Activated T-helper 17 cell treated with anti-CD3 and anti-CD28 coated beads, Interleukin-2, amount 50 U/mL, for 72 hours (primary cell): ENCODE measurements at regions not wholly inside any gene's neighbourhood (a gene's known extent, or its start where the extent isn't known, plus 50 kb on each side); places are given as distances from the start of the nearest gene placed in this dataset.
A peak's percentile ranks its signal among the peaks of the same experiment; 100 is the strongest.
"Not testable (repeated sequence)": the region's sequence is repeated elsewhere in the genome, so short reads cannot be mapped to it uniquely, and the experiment has no call there.

ENCODE experiments used
- ATAC-seq: fragments of 150-1000 bp; cut with Tn5 transposase; replicated peaks from 2 replicates; pipeline ENCODE4 v1.10.0; 2021; ENCODE audit warnings: mild to moderate bottlenecking, moderate library complexity
- H3K27ac Mint-ChIP-seq: one replicate; pipeline ENCODE4 v1.8.0; 2022; ENCODE audit warnings: mixed read lengths
- H3K27me3 Mint-ChIP-seq: one replicate; pipeline ENCODE4 v1.8.0; 2022; ENCODE audit warnings: mixed read lengths
- H3K36me3 Mint-ChIP-seq: one replicate; pipeline ENCODE4 v1.8.0; 2022; ENCODE audit warnings: low read depth, mild to moderate bottlenecking, mixed read lengths
- H3K4me1 Mint-ChIP-seq: one replicate; pipeline ENCODE4 v1.8.0; 2022; ENCODE audit warnings: mixed read lengths
- H3K4me3 Mint-ChIP-seq: one replicate; pipeline ENCODE4 v1.8.0; 2022; ENCODE audit warnings: mild to moderate bottlenecking, mixed read lengths
- H3K9me3 Mint-ChIP-seq: one replicate; pipeline ENCODE4 v1.8.0; 2022; ENCODE audit warnings: mixed read lengths

GRCh38 chr1:112827391-112827790, 112.3 kb upstream of the PPM1J start:
- H3K36me3 Mint-ChIP-seq, H3K4me3 Mint-ChIP-seq, ATAC-seq, H3K9me3 Mint-ChIP-seq, H3K27ac Mint-ChIP-seq, H3K27me3 Mint-ChIP-seq, H3K4me1 Mint-ChIP-seq: not testable (repeated sequence)

DNA sequence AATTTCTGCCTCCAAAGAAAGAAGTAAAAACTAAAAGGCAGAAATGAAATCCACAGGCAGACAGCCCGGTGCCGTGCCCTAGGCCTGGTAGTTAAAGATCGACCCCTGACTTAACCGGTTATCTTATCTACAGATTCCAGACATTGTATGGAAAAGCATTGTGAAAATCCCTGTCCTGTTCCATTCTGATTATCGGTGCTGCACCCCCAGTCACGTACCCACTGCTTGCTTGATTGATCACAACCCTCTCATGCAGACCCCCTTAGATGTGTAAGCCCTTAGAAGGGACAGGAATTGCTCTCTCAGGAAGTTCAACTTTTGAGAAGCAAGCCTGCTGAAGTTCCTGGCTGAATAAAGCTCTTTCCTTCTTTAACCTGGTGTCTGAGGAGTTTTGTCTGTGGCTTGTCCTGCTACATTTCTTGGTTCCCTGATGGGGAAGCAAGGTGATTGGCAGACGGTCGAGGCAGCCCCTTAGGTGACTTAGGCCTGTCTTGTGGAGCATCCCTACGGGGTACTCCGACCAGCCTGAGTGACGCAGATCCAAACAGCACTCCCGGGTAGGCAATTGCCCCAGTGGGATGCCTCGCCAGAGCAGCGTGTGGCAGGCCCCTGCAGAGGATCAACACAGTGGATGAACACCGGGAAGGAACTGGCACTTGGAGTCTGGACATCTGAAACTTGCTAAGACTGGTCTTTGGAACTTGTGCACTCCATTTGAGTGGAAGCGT, 111.2 kb upstream of the PPM1J start:
- peaks cover 8% of the 10 kb centered on the region for H3K27me3 Mint-ChIP-seq
- H3K27ac Mint-ChIP-seq = no peak overlapping the region
- H3K36me3 Mint-ChIP-seq = no peaks in the 10 kb centered on the region
- H3K4me3 Mint-ChIP-seq = no peak overlapping the region
- H3K9me3 Mint-ChIP-seq = no peaks in the 10 kb centered on the region
- peaks cover 5% of the 10 kb centered on the region for H3K4me1 Mint-ChIP-seq
- no peak for ATAC-seq

DNA sequence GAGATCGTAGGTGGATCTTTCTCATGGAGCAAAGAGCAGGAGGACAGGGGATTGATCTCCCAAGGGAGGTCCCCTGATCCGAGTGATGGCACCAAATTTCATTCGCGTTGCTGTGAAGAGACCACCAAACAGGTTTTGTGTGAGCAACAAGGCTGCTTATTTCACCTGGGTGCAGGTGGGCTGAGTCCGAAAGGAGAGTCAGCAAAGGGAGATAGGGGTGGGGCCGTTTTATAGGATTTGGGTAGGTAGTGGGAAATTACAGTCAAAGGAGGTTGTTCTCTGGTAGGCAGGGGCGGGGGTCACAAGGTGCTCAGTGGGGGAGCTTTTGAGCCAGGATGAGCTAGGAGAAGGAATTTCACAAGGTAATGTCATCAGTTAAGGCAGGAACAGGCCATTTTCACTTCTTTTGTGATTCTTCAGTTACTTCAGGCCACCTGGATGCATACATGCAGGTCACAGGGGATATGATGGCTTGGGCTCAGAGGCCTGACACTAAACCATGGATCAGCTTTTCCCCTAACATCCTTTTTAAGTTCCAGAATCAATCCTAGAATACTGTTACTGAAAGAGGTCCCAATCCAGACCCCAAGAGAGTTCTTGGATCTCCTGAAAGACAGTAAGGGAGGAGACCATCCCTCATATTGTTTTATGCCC, 110.6 kb upstream of the PPM1J start:
- H3K4me3 Mint-ChIP-seq, H3K36me3 Mint-ChIP-seq: not testable (repeated sequence)

GRCh38 chr1:112825075-112825474, 109.9 kb upstream of the PPM1J start:
- not testable (repeated sequence) for H3K9me3 Mint-ChIP-seq, H3K27ac Mint-ChIP-seq, H3K4me1 Mint-ChIP-seq, H3K27me3 Mint-ChIP-seq, H3K36me3 Mint-ChIP-seq, H3K4me3 Mint-ChIP-seq, ATAC-seq

More for the DNA sequence above, 110.6 kb upstream of the PPM1J start:
- not testable (repeated sequence) for ATAC-seq, H3K9me3 Mint-ChIP-seq, H3K27ac Mint-ChIP-seq, H3K27me3 Mint-ChIP-seq, H3K4me1 Mint-ChIP-seq

GRCh38 chr1:112821307-112822063, 106.4 kb upstream of the PPM1J start:
- not testable (repeated sequence) for H3K27me3 Mint-ChIP-seq, H3K36me3 Mint-ChIP-seq, ATAC-seq, H3K27ac Mint-ChIP-seq, H3K4me1 Mint-ChIP-seq, H3K4me3 Mint-ChIP-seq, H3K9me3 Mint-ChIP-seq

- Mint-ChIP-seq H3K4me3 (no peak overlapping the region), H3K9me3 (no peaks in the 10 kb centered on the region), H3K27me3 (peaks cover 2% of the 10 kb centered on the region), H3K4me1 (no peaks in the 10 kb centered on the region), H3K36me3 (no peaks in the 10 kb centered on the region), H3K27ac (no peak overlapping the region)
- no peak for ATAC-seq
Measured at GRCh38 chr1:112818990-112819689, 104.0 kb upstream of the PPM1J start.

GRCh38 chr1:112817555-112818373, 102.6 kb upstream of the PPM1J start:
- Mint-ChIP-seq H3K27me3 (peaks cover 2% of the 10 kb centered on the region), H3K4me3 (no peak overlapping the region), H3K9me3 (no peaks in the 10 kb centered on the region), H3K4me1 (no peaks in the 10 kb centered on the region), H3K27ac (no peak overlapping the region), H3K36me3 (no peaks in the 10 kb centered on the region)
- no peak for ATAC-seq

DNA sequence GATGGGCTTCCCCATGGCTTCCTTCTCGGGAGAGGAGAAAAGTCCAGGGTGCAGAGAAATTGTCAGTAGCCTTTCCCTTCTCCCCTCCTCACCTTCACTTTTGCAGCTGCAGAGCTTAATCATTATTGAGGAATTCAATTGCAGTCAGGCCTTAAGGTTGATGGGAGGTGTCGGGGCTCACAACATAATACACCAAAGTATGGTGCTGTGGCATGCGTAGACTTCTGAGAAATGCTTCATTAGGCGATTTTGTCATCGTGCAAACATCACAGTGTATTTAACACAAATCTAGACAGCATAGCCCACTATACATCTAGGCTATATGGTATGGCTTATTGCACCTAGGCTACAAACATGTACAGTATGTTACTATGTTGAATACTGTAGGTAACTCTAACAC, 100.2 kb upstream of the PPM1J start:
- H3K4me3 Mint-ChIP-seq = no peak overlapping the region
- H3K27me3 Mint-ChIP-seq = peaks cover 12% of the 10 kb centered on the region
- H3K36me3 Mint-ChIP-seq = no peaks in the 10 kb centered on the region
- no peak for ATAC-seq
- no peaks in the 10 kb centered on the region for H3K4me1 Mint-ChIP-seq
- H3K9me3 Mint-ChIP-seq = no peaks in the 10 kb centered on the region
- no peak overlapping the region for H3K27ac Mint-ChIP-seq

- H3K27me3 Mint-ChIP-seq = peaks cover 12% of the 10 kb centered on the region
- not testable (repeated sequence) for H3K4me1 Mint-ChIP-seq, H3K27ac Mint-ChIP-seq, H3K4me3 Mint-ChIP-seq, ATAC-seq, H3K36me3 Mint-ChIP-seq, H3K9me3 Mint-ChIP-seq
Measured at GRCh38 chr1:112814645-112815044, 99.5 kb upstream of the PPM1J start.

DNA sequence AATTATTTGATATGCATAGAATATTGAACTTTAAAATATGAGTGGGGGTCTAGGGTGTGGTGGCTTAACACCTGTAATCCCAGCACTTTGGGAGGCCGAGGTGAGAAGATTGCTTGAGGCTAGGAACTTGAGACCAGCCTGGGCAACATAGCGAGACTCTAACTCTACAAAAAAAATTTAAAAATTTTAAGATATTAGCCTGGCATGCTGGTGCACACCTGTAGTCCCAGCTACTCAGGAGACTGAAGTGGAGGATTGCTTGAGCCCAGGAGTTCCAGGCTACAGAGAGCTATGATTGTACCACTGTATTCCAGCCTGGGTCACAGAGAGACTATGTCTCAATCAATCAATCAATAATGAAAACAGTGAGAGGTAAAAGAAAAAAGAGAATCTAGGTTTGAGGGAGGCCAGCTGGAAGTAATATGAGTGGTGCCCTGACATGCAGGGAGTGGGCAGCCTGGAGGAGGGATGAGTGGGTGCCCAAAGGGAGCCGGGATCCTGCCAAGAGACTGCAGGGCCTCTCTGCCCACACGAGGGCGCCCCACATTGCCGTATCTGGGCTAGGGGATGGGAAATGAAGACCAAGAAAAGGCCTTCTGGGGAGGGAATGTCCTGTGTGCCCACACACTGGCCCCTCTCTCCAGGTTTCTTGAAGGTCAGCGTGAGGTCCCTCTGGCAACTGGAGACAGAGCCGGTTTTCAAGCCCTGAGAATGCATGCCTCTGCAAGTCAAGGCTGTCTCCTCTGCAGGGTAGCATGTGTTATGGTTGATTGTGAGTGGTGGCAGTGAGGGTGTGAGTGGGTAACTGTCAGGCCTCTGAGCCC, 93.9 kb upstream of the PPM1J start:
- no peak overlapping the region for H3K27ac Mint-ChIP-seq
- H3K4me3 Mint-ChIP-seq = no peak overlapping the region
- H3K36me3 Mint-ChIP-seq = no peaks in the 10 kb centered on the region
- H3K9me3 Mint-ChIP-seq = no peaks in the 10 kb centered on the region
- H3K4me1 Mint-ChIP-seq = no peaks in the 10 kb centered on the region
- ATAC-seq = peak; percentile 91
- peaks cover 12% of the 10 kb centered on the region for H3K27me3 Mint-ChIP-seq

DNA sequence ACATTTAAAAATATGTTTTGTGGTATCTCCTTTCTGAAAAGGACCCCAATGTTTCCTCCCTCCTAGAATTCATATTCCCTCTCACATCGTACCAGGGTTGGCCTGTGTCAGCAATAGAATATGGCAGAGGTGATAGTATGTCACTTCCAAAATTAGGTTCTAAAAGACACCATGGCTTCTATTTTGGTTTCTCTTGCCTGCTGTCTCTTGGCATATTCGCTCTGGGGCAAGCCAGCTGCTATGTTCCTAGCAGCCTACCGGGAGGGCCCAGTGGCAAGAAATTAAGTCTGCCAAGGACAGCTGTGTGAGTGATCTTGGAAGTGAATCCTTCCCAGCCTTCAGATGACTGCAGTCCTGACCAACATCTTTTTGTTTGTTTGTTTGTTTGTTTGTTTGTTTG, 92.9 kb upstream of the PPM1J start:
- no peak overlapping the region for H3K4me3 Mint-ChIP-seq
- H3K27me3 Mint-ChIP-seq = peaks cover 15% of the 10 kb centered on the region
- H3K4me1 Mint-ChIP-seq = no peaks in the 10 kb centered on the region
- H3K27ac Mint-ChIP-seq = no peak overlapping the region
- ATAC-seq = no peak
- no peaks in the 10 kb centered on the region for H3K9me3 Mint-ChIP-seq
- H3K36me3 Mint-ChIP-seq = no peaks in the 10 kb centered on the region

DNA sequence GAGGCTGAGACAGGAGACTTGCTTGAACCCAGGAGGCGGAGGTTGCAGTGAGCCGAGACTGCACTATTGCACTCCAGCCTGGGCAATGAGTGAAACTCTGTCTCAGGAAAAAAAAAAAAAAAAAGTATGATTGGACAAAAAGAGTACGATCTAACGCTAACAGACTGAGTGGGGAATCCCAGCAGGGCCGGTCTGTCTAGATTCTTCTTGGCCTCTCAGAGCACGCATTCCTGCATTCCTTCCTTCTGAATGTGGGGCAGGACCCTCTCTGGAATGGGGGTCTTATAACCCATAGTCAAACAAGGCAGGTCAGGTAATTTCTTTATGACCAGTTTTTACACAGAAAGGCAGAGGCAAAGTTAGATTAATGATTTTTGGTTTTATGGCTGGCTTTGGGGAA, 92.0 kb upstream of the PPM1J start:
- Mint-ChIP-seq H3K4me1 (no peaks in the 10 kb centered on the region), H3K27ac (no peak overlapping the region), H3K27me3 (peaks cover 9% of the 10 kb centered on the region), H3K9me3 (no peaks in the 10 kb centered on the region), H3K4me3 (no peak overlapping the region), H3K36me3 (no peaks in the 10 kb centered on the region)
- no peak for ATAC-seq

DNA sequence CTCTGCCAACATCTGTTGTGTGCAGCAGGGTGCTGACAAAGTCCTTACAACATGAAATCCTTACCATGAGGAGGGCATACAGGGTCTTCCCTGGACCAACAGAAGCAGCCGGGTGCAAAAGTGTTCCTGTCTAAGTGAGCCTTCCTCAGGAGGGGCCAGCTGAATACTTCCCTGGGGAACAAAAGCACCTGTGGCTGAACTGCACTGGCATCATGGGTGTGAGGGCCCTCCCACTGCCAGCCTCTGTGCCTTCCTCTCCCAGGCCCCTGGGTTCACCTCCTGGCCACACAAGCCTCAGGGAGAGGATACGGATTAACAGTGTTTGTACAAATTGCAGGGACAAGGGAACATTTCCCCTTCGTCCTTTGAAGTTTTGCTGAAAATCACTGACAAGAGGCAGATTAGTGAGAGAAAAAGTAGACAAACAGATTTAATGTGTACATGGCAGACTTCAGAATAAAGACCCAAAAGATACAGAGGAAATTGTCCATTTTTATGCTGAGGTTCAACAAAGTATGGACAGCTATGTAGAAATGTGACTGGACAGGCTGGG, 91.0 kb upstream of the PPM1J start:
- H3K4me1 Mint-ChIP-seq = no peaks in the 10 kb centered on the region
- H3K27ac Mint-ChIP-seq = no peak overlapping the region
- peaks cover 6% of the 10 kb centered on the region for H3K27me3 Mint-ChIP-seq
- no peak overlapping the region for H3K4me3 Mint-ChIP-seq
- no peak for ATAC-seq
- no peaks in the 10 kb centered on the region for H3K36me3 Mint-ChIP-seq
- no peaks in the 10 kb centered on the region for H3K9me3 Mint-ChIP-seq
